Spleen (tissue), 11 donors: ENCODE measurements at regions not wholly inside any gene's neighbourhood (a gene's known extent, or its start where the extent isn't known, plus 50 kb on each side); places are given as distances from the start of the nearest gene placed in this dataset.
A peak's percentile ranks its signal among the peaks of the same experiment; 100 is the strongest.
"Not testable (repeated sequence)": the region's sequence is repeated elsewhere in the genome, so short reads cannot be mapped to it uniquely, and the experiment has no call there.

Source experiments
- DNase-seq: peaks from one replicate; pipeline ENCODE4 v3.0.0-alpha.2; 2020
- H3K27ac ChIP-seq, 8 donors: fragments of 200-600 bp; sonication (generic) in 7 of 8; 1 replicate in 4 of 8; 2 replicates in 4 of 8; pipeline versions ENCODE4 v1.5.0 to v1.8.0; 2016 to 2021; ENCODE audit warnings: inconsistent platforms in 4 of 8, mild to moderate bottlenecking in 4 of 8, moderate library complexity in 1 of 8
- H3K27me3 ChIP-seq, 7 donors: fragments of 200-600 bp; sonication (generic) in 6 of 7; replicated peaks in 1 of 7; 1 replicate in 4 of 7; 2 replicates in 3 of 7; pipeline versions ENCODE4 v1.5.0 to v1.8.0; 2016 to 2021; ENCODE audit warnings: inconsistent platforms in 3 of 7, mild to moderate bottlenecking in 1 of 7
- H3K36me3 ChIP-seq, 6 donors: fragments of 200-600 bp; sonication (generic) in 5 of 6; 1 replicate in 4 of 6; 2 replicates in 2 of 6; pipeline versions ENCODE4 v1.5.0 to v1.8.0; 2016 to 2021; ENCODE audit warnings: inconsistent platforms in 2 of 6
- H3K4me1 ChIP-seq, 6 donors: fragments of 200-600 bp; sonication (generic) in 5 of 6; 1 replicate in 3 of 6; 2 replicates in 3 of 6; pipeline versions ENCODE4 v1.5.0 to v1.8.0; 2016 to 2021; ENCODE audit warnings: inconsistent platforms in 3 of 6
- H3K4me3 ChIP-seq, 8 donors: fragments of 200-600 bp; sonication (generic) in 7 of 8; 1 replicate in 4 of 8; 2 replicates in 4 of 8; pipeline versions ENCODE4 v1.5.0 to v1.8.0; 2016 to 2021; ENCODE audit warnings: inconsistent platforms in 4 of 8, mild to moderate bottlenecking in 4 of 8, moderate library complexity in 2 of 8
- H3K9me3 ChIP-seq, 8 donors: fragments of 200-600 bp; sonication (generic) in 7 of 8; 1 replicate in 4 of 8; 2 replicates in 4 of 8; pipeline versions ENCODE4 v1.5.0 to v1.8.0; 2016 to 2021; ENCODE audit warnings: inconsistent platforms in 4 of 8
- POLR2A ChIP-seq, 3 donors: fragments of 450-650 bp; IDR thresholded peaks; one replicate each; pipeline ENCODE4 v1.5.1; 2017; ENCODE audit warnings: antibody characterized with exemption in 3 of 3, mild to moderate bottlenecking in 1 of 3
- POLR2AphosphoS5 ChIP-seq, 3 donors: sonication (generic); formaldehyde crosslinking; IDR thresholded peaks; one replicate each; pipeline ENCODE4 v1.5.1; 2017; ENCODE audit warnings: antibody characterized with exemption in 3 of 3
- WGBS, 5 donors: extraction: QIAGEN DNeasy Blood & Tissue Kit in 3 of 5; methylation state at CpG; one replicate each; pipeline versions ENCODE4 v1.1.5 to v1.1.7; 2013 to 2018; 5-methylcytosine and 5-hydroxymethylcytosine counted together
- intact Hi-C: fragments of 100-400 bp; cut with DNase I; formaldehyde crosslinking; loops from one replicate; pipeline ENCODE4 v1.15.0; 2023; ENCODE audit warnings: low total_unique reads
- TF ChIP-seq, protein P1 (sequence below), 11 experiments: fragments of 200-600 bp in 7 of 11; fragments of 450-650 bp in 4 of 11; sonication (generic) in 4 of 11; IDR thresholded peaks in 8 of 11; conservative IDR thresholded peaks in 3 of 11; 1 replicate in 7 of 11; 2 replicates in 4 of 11; pipeline versions ENCODE4 v1.4.0 to v1.8.0; 2016 to 2021; ENCODE audit warnings: antibody characterized with exemption in 11 of 11, inconsistent platforms in 4 of 11, mild to moderate bottlenecking in 1 of 11
- donor health status: healthy with polysubstance abuse.
- donor health status: DM: no; HTN: no; CAD: no; lungs with moderate emphysema.
- donor health status: DM: no; HTN: no; CAD: no.
- donor health status: Bipolar disorder and iron deficiency.
- donor health status: healthy.
- donor health status: DM: no; HTN: no; CAD: no.
- donor health status: DM: yes; HTN: yes; CAD: no.

DNA sequence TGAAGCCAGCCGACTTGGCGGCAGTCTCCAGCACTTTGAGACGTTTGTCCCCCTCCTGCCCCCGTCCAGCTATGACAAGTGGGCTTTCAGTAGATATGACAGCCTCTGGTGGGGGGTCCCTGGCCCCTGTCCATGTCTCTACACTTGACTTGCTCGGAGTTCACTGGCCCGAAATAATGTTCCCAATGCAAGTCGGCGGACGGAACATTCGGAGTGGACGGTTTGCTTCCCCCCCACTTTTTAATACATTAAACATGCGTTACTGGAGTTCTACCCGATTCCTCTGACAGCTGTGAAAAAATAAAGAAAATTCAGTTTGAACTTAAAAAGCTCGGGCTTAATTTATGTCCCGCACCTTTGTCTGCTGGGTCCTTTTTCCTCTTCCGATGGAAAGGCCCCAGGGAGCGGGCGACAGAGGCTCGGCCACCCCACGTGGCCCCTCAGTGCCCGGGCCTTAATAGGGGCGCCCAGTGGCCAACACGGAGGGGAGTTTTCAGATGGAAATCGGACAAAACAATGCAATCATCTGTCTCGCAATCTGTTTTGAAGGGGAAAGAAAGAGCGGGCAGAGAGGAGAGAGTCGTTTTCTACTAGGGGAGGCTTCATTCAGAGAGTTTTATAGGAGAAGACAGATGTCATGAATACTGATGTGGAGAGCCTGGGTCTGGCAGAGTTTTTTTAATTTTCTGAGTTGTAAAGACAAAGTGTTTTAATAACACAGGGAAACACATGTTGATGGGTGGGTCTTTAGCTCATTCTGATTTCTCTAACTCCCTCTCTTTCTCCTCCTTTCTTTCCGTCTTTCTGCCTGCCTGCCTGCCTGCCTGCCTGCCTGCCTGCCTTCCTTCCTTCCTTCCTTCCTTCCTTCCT lies 50.2 kb downstream of the SMIM38 start:
- H3K27me3 ChIP-seq: peaks cover 0 to 7% (median 0%) of the 10 kb centered on the region in 7 donors
- H3K36me3 ChIP-seq: no peaks in the 10 kb centered on the region
- H3K4me1 ChIP-seq: peaks cover 0 to 10% (median 2%) of the 10 kb centered on the region in 6 donors
- 87 to 93% (median 88%) methylated on average over 27 to 28 of the region's 28 CpGs for WGBS, 5 donors
- TF ChIP-seq, protein P1, sequence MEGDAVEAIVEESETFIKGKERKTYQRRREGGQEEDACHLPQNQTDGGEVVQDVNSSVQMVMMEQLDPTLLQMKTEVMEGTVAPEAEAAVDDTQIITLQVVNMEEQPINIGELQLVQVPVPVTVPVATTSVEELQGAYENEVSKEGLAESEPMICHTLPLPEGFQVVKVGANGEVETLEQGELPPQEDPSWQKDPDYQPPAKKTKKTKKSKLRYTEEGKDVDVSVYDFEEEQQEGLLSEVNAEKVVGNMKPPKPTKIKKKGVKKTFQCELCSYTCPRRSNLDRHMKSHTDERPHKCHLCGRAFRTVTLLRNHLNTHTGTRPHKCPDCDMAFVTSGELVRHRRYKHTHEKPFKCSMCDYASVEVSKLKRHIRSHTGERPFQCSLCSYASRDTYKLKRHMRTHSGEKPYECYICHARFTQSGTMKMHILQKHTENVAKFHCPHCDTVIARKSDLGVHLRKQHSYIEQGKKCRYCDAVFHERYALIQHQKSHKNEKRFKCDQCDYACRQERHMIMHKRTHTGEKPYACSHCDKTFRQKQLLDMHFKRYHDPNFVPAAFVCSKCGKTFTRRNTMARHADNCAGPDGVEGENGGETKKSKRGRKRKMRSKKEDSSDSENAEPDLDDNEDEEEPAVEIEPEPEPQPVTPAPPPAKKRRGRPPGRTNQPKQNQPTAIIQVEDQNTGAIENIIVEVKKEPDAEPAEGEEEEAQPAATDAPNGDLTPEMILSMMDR (IDR thresholded peaks at IDR 0.05 in 8 of 11, conservative IDR thresholded peaks at IDR 0.05 in 3 of 11): no peak
- TF ChIP-seq POLR2AphosphoS5 (IDR thresholded peaks at IDR 0.05) (no peak), POLR2A (IDR thresholded peaks at IDR 0.05) (no peak)
- no peak overlapping the region for H3K4me3 ChIP-seq
- H3K9me3 ChIP-seq: peaks cover 0 to 10% (median 0%) of the 10 kb centered on the region in 8 donors
- peak; percentile 58 for DNase-seq
- intact Hi-C loops: no loop called here
- no peak overlapping the region for H3K27ac ChIP-seq

DNA sequence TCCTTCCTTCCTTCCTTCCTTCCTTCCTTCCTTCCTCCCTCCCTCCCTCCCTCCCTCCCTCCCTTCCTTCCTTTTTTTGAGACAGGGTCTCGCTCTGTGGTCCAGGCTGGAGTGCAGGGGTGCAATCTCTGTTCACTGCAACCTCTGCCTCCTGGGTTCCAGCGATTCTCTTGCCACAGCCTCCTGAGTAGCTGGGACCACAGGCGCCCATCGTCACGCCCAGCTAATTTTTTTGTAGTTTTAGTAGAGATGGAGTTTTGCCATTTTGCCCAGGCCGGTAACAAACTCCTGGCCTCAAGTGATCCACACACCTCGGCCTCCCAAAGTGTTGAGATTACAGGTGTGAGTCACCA lies 50.9 kb downstream of the SMIM38 start:
- H3K4me3 ChIP-seq, H3K36me3 ChIP-seq, intact Hi-C loops, H3K27me3 ChIP-seq, H3K9me3 ChIP-seq, H3K27ac ChIP-seq: not testable (repeated sequence)
- peak; percentile 8 for DNase-seq
- 76 to 90% (median 85%) methylated on average over 7 of the region's 7 CpGs for WGBS, 5 donors
- peaks cover 0 to 10% (median 2%) of the 10 kb centered on the region in 6 donors for H3K4me1 ChIP-seq

DNA sequence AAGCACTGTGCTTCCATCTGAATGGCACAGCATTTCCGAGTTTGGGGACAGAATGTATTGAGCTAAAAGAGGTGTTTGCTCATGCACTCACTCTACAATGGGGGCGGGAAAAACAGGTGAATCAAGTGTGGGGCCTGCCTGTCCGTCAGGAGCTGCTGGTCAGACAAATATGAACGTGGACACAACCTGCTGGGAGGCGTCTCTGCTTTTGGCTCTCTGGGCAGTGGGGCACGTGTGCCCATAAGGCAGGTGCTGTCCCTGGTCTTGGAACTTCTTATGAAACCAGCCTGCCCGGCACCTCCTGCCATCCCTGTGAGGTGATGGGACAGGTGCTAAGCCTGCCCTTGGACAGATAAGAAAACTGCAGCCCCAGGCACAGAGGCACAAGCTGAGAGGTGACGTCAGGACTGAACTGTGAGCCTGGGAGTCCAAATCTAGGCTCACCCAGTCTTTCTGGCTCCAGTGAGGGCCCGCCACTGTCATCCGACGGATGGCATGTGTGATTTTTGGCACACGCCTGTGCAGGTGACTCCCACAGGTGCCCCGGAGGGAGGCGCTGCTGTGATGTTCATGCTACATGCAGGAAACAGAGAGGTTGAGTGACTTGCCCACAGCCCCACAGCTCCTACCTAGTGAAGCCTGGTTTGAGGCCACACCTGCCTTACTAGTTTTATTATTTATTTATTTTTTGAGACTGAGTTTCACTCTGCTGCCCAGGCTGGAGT lies 51.6 kb downstream of the SMIM38 start:
- Histone ChIP-seq H3K9me3 (peaks cover 0 to 10% (median 0%) of the 10 kb centered on the region in 8 donors), H3K4me3 (no peak overlapping the region), H3K27me3 (peaks cover 0 to 12% (median 0%) of the 10 kb centered on the region in 7 donors), H3K4me1 (peaks cover 0 to 10% (median 2%) of the 10 kb centered on the region in 6 donors), H3K36me3 (no peaks in the 10 kb centered on the region), H3K27ac (no peak overlapping the region)
- TF ChIP-seq, protein P1 (IDR thresholded peaks at IDR 0.05 in 8 of 11, conservative IDR thresholded peaks at IDR 0.05 in 3 of 11): no peak
- TF ChIP-seq POLR2AphosphoS5 (IDR thresholded peaks at IDR 0.05): no peak
- no peak for TF ChIP-seq POLR2A (IDR thresholded peaks at IDR 0.05)
- DNase-seq: peak; percentile 51
- intact Hi-C loops: no loop called here
- 87 to 94% (median 92%) methylated on average over 10 to 14 of the region's 14 CpGs for WGBS, 5 donors

DNA sequence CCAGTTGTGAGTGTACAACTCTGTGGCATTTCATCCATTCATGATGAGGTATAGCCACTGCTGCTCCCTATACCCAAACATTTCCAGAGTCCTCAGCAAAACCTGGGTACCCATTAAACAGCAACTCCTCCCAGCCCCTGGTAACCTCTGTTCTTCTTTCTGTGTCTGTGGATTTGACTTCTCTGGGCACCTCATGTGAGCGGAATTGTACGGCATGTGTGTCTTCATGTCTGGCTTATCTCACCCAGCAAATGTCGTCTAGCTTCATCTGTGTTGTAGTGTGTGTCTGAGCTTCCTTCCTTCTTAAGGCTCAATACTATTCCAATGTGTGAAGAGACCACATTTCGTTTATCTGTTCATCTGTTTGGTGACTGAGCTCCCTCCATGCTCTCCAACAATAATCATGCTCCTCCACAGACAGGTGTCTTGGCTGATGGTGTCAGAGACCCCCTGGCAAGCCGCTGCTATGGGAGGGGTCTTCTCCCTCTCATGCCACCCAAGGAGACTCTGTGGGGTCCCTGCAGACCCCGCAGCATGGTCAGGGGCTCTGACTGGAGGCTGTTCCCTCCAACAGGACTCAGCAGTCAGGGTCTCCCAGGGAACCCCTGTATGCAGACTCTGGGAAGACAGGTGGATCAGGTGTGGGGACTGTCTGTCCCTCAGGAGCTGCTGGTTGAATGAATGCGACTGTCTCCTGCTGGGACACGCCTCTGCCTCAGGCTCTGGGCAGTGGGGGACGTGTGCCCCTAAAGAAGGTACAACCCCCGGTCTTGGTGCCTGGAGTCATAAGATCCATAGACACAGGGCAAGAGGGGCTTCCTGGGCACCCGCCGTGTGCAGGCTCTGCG lies 52.7 kb downstream of the SMIM38 start:
- intact Hi-C loops: no loop called here
- WGBS, 5 donors: 91 to 93% (median 91%) methylated on average over 12 to 13 of the region's 13 CpGs
- no peak overlapping the region for H3K27ac ChIP-seq
- H3K27me3 ChIP-seq: peaks cover 0 to 19% (median 0%) of the 10 kb centered on the region in 7 donors
- peaks cover 0 to 10% (median 0%) of the 10 kb centered on the region in 8 donors for H3K9me3 ChIP-seq
- peak; percentile 49 for DNase-seq
- H3K4me1 ChIP-seq: peaks cover 0 to 10% (median 2%) of the 10 kb centered on the region in 6 donors
- H3K4me3 ChIP-seq: no peak overlapping the region
- H3K36me3 ChIP-seq: no peaks in the 10 kb centered on the region
- no peak for TF ChIP-seq POLR2A (IDR thresholded peaks at IDR 0.05)
- TF ChIP-seq POLR2AphosphoS5 (IDR thresholded peaks at IDR 0.05): no peak
- TF ChIP-seq, protein P1 (IDR thresholded peaks at IDR 0.05 in 8 of 11, conservative IDR thresholded peaks at IDR 0.05 in 3 of 11): no peak
